ENCODE measurements at regions not wholly inside any gene's neighbourhood (a gene's known extent, or its start where the extent isn't known, plus 50 kb on each side); places are given as distances from the start of the nearest gene placed in this dataset.

DNA sequence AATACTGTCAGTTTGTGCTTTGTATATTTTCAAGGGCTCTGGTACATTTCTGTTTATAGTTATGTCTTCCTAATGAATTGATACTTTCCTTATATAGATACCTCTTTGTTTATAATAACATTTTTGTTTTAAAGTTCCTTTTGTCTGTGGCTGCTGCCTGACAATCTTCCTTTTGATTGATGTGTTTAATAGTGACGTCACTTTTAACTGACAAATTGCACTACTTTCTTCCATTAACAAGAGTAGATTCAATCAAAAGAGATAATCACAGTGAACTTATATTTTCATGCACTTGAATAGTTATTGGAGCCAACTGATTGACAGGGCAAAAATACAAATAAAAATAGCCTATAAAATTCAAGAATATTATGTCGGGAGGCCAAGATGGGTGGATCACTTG, 371.7 kb downstream of the ANXA1 start:
- H3K9me3 ChIP-seq: no peaks in the 10 kb centered on the region
- no peaks in the 10 kb centered on the region for H3K36me3 ChIP-seq
- TF ChIP-seq POLR2A (IDR thresholded peaks at IDR 0.05; ENCODE audit: low read depth) (no peak), EP300 (IDR thresholded peaks at IDR 0.05) (no peak), POLR2AphosphoS5 (IDR thresholded peaks at IDR 0.05) (no peak)
- TF ChIP-seq, protein P1, sequence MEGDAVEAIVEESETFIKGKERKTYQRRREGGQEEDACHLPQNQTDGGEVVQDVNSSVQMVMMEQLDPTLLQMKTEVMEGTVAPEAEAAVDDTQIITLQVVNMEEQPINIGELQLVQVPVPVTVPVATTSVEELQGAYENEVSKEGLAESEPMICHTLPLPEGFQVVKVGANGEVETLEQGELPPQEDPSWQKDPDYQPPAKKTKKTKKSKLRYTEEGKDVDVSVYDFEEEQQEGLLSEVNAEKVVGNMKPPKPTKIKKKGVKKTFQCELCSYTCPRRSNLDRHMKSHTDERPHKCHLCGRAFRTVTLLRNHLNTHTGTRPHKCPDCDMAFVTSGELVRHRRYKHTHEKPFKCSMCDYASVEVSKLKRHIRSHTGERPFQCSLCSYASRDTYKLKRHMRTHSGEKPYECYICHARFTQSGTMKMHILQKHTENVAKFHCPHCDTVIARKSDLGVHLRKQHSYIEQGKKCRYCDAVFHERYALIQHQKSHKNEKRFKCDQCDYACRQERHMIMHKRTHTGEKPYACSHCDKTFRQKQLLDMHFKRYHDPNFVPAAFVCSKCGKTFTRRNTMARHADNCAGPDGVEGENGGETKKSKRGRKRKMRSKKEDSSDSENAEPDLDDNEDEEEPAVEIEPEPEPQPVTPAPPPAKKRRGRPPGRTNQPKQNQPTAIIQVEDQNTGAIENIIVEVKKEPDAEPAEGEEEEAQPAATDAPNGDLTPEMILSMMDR (IDR thresholded peaks at IDR 0.05): no peak
- H3K4me1 ChIP-seq: no peaks in the 10 kb centered on the region
- intact Hi-C loops (cut with DNase I): no loop called here
- no peak overlapping the region for H3K4me3 ChIP-seq
- H3K27ac ChIP-seq (replicated peaks in 1 of 4): no peak overlapping the region
- no peak for DNase-seq (ENCODE audit: extremely low spot score)
- 61% methylated on average over 2 of the region's 2 CpGs for WGBS
- no peaks in the 10 kb centered on the region for H3K27me3 ChIP-seq

DNA sequence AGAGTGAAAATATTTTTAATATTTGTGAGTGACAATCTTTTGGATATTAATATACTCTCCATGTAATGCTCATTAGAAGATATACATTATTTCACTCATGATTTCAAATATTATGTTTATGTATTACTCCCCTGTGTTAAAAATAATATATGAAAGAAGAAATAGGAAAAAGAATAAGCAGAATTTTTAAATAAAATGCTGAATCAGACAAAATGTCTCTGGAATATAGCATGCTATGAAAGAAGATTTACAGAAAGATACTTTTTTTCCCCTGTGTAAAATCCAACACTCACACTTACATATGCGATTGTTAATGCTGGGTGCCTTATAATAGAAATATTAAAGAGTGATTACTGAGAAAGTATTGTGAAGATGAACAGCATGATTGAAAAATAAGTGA, 373.7 kb downstream of the ANXA1 start:
- no peaks in the 10 kb centered on the region for H3K4me1 ChIP-seq
- WGBS: 81% methylated on average over 1 of the region's 1 CpG
- H3K9me3 ChIP-seq: no peaks in the 10 kb centered on the region
- TF ChIP-seq POLR2A (IDR thresholded peaks at IDR 0.05; ENCODE audit: low read depth) (no peak), POLR2AphosphoS5 (IDR thresholded peaks at IDR 0.05) (no peak), EP300 (IDR thresholded peaks at IDR 0.05) (no peak)
- TF ChIP-seq, protein P1 (IDR thresholded peaks at IDR 0.05): no peak
- intact Hi-C loops (cut with DNase I): loop anchor here (5.0 kb wide), 1 partner anchor 48 kb away; no protein-coding TSS in a partner anchor
- no peak overlapping the region for H3K27ac ChIP-seq (replicated peaks in 1 of 4)
- no peak for DNase-seq (ENCODE audit: extremely low spot score)
- H3K4me3 ChIP-seq: no peak overlapping the region
- H3K27me3 ChIP-seq: no peaks in the 10 kb centered on the region
- H3K36me3 ChIP-seq: no peaks in the 10 kb centered on the region

DNA sequence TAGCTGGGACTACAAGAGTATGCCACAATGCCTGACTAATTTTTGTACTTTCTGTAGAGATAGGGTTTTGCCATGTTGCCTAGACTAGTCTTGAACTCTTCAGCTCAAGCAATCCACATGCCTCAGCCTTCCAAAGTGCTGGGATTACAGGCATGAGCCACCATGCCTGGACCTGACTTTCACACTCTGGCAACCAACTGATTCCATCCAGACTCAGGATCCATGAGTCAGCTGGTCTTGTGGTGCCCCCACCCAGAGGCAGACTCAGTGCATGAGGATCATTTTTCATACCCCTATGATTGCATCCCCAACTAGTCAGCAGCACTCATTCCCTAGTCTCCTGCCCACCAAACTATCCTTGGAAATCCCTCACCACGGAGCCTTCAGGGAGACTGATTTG, 375.9 kb downstream of the ANXA1 start:
- 93% methylated on average over 1 of the region's 1 CpG for WGBS
- Histone ChIP-seq H3K27me3 (no peaks in the 10 kb centered on the region), H3K9me3 (no peaks in the 10 kb centered on the region), H3K36me3 (no peaks in the 10 kb centered on the region), H3K27ac (replicated peaks in 1 of 4) (no peak overlapping the region), H3K4me1 (no peaks in the 10 kb centered on the region), H3K4me3 (no peak overlapping the region)
- no peak for DNase-seq (ENCODE audit: extremely low spot score)
- TF ChIP-seq POLR2AphosphoS5 (IDR thresholded peaks at IDR 0.05) (no peak), EP300 (IDR thresholded peaks at IDR 0.05) (no peak), POLR2A (IDR thresholded peaks at IDR 0.05; ENCODE audit: low read depth) (no peak)
- TF ChIP-seq, protein P1 (IDR thresholded peaks at IDR 0.05): no peak
- intact Hi-C loops (cut with DNase I): loop anchor here (5.0 kb wide), 1 partner anchor 50 kb away; no protein-coding TSS in a partner anchor

DNA sequence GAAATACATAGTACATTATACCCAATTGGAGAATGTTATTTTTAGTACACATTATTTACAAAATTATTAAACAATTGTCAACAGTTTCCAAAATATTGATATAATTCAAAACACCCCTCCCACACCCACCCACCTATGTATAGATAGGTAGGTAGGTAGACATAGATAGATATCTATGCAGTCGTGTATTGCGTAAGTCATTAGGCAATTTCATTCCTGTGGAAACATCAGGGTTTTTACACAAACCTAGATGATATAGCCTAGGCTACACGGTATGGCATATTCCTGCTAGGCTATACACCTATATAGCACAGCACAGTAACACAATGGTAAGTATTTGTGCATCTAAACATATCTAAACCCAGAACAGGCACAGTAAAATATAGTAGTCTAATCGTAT, 377.3 kb downstream of the ANXA1 start:
- TF ChIP-seq, protein P1 (IDR thresholded peaks at IDR 0.05): no peak
- TF ChIP-seq POLR2A (IDR thresholded peaks at IDR 0.05; ENCODE audit: low read depth) (no peak), POLR2AphosphoS5 (IDR thresholded peaks at IDR 0.05) (no peak), EP300 (IDR thresholded peaks at IDR 0.05) (no peak)
- Histone ChIP-seq H3K27ac (replicated peaks in 1 of 4) (no peak overlapping the region), H3K4me1 (no peaks in the 10 kb centered on the region), H3K36me3 (no peaks in the 10 kb centered on the region), H3K4me3 (no peak overlapping the region), H3K27me3 (no peaks in the 10 kb centered on the region), H3K9me3 (no peaks in the 10 kb centered on the region)
- intact Hi-C loops (cut with DNase I): loop anchor here (5.0 kb wide), 1 partner anchor 52 kb away; no protein-coding TSS in a partner anchor
- 88% methylated on average over 4 of the region's 4 CpGs for WGBS
- no peak for DNase-seq (ENCODE audit: extremely low spot score)

DNA sequence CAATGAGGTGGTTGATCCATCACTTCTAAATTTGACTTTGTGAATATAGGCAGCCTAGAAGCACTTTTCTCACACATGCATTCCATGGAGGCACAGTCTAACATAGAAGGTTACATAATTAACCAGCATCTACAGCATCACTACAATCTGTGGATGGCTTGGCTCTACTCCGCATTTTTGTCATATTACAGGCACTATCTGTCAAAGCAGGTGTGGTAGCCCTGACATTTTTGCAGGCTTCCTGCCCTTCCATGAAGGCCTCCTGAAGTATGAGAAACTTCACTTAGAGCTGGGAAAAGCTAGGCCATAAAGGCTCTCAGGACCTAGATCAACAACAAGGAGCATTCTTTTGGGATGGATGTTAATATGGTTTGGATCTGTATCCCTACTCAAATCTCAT, 378.0 kb downstream of the ANXA1 start:
- Histone ChIP-seq H3K9me3 (no peaks in the 10 kb centered on the region), H3K4me1 (no peaks in the 10 kb centered on the region), H3K27me3 (no peaks in the 10 kb centered on the region), H3K4me3 (no peak overlapping the region), H3K27ac (replicated peaks in 1 of 4) (no peak overlapping the region), H3K36me3 (no peaks in the 10 kb centered on the region)
- intact Hi-C loops (cut with DNase I): loop anchor here (5.0 kb wide), 1 partner anchor 52 kb away; no protein-coding TSS in a partner anchor
- DNase-seq (ENCODE audit: extremely low spot score): no peak
- WGBS: 100% methylated on average over 1 of the region's 1 CpG
- no peak for TF ChIP-seq POLR2AphosphoS5 (IDR thresholded peaks at IDR 0.05)
- TF ChIP-seq EP300 (IDR thresholded peaks at IDR 0.05): no peak
- TF ChIP-seq, protein P1 (IDR thresholded peaks at IDR 0.05): no peak
- TF ChIP-seq POLR2A (IDR thresholded peaks at IDR 0.05; ENCODE audit: low read depth): no peak

All from esophagus muscularis mucosa (tissue), 4 donors.